B cell (primary cell): ENCODE measurements at regions not wholly inside any gene's neighbourhood (a gene's known extent, or its start where the extent isn't known, plus 50 kb on each side); places are given as distances from the start of the nearest gene placed in this dataset.

Experiments
- CTCF ChIP-seq: fragments of 200-600 bp; IDR thresholded peaks from one replicate; pipeline ENCODE4 v1.8.0; 2022; ENCODE audit warnings: antibody characterized with exemption, mild to moderate bottlenecking
- EZH2 ChIP-seq: IDR thresholded peaks from 2 replicates; pipeline ENCODE4 v1.6.1; 2012; ENCODE audit warnings: borderline replicate concordance, low read depth, mild to moderate bottlenecking, moderate library complexity, low read length; ENCODE audit not compliant: insufficient read depth, poor library complexity, severe bottlenecking

GRCh38 chr4:52477191-52477780 is 181.8 kb downstream of the USP46 start:
- no peak for TF ChIP-seq CTCF
- no peak for TF ChIP-seq EZH2
